Lower leg skin (tissue), 3 donors: ENCODE measurements at regions not wholly inside any gene's neighbourhood (a gene's known extent, or its start where the extent isn't known, plus 50 kb on each side); places are given as distances from the start of the nearest gene placed in this dataset.

ENCODE experiments used
- POLR2A ChIP-seq, 2 donors: fragments of 450-650 bp; IDR thresholded peaks; one replicate each; pipeline ENCODE4 v1.6.1; 2016 to 2017; ENCODE audit warnings: antibody characterized with exemption in 2 of 2, mild to moderate bottlenecking in 1 of 2, moderate library complexity in 1 of 2
- TF ChIP-seq, protein P1 (sequence below), 3 donors: fragments of 450-650 bp; IDR thresholded peaks; one replicate each; pipeline ENCODE4 v1.5.1; 2016; ENCODE audit warnings: antibody characterized with exemption in 3 of 3, mild to moderate bottlenecking in 3 of 3, moderate library complexity in 2 of 3

DNA sequence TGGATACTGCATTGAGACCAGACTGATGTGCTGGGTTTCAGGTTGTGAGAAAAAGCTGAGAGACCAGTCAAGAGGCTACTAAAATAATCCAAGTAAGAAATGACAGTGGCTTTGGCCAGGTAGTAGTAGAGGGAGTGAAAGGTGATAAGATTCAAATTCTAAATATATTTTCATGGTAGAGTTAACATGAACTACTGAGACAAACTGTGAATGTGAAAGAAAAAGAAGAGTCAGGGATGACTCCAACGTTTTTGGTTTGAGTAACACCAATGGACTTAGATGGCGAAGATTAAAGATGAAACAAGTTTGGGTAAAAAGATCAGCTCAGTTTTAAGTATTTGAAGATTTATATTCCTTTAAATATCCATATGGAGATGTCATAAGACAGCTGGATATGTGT lies 209.4 kb downstream of the ZEB2 start:
- TF ChIP-seq, protein P1, sequence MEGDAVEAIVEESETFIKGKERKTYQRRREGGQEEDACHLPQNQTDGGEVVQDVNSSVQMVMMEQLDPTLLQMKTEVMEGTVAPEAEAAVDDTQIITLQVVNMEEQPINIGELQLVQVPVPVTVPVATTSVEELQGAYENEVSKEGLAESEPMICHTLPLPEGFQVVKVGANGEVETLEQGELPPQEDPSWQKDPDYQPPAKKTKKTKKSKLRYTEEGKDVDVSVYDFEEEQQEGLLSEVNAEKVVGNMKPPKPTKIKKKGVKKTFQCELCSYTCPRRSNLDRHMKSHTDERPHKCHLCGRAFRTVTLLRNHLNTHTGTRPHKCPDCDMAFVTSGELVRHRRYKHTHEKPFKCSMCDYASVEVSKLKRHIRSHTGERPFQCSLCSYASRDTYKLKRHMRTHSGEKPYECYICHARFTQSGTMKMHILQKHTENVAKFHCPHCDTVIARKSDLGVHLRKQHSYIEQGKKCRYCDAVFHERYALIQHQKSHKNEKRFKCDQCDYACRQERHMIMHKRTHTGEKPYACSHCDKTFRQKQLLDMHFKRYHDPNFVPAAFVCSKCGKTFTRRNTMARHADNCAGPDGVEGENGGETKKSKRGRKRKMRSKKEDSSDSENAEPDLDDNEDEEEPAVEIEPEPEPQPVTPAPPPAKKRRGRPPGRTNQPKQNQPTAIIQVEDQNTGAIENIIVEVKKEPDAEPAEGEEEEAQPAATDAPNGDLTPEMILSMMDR (IDR thresholded peaks at IDR 0.05), result no peak
- TF ChIP-seq POLR2A (IDR thresholded peaks at IDR 0.05), result no peak
